ENCODE measurements at regions not wholly inside any gene's neighbourhood (a gene's known extent, or its start where the extent isn't known, plus 50 kb on each side); places are given as distances from the start of the nearest gene placed in this dataset.

GRCh38 chr15:95431518-95431917, 899.0 kb upstream of the NR2F2 start:
- TF ChIP-seq EZH2 (IDR thresholded peaks at IDR 0.05; ENCODE audit: insufficient read depth, poor library complexity, severe bottlenecking) (no peak), EZH2phosphoT487 (IDR thresholded peaks at IDR 0.05; ENCODE audit: insufficient read depth, low read depth) (no peak)

All from GM23248 (cell line).